ENCODE measurements at regions not wholly inside any gene's neighbourhood (a gene's known extent, or its start where the extent isn't known, plus 50 kb on each side); places are given as distances from the start of the nearest gene placed in this dataset.

DNA sequence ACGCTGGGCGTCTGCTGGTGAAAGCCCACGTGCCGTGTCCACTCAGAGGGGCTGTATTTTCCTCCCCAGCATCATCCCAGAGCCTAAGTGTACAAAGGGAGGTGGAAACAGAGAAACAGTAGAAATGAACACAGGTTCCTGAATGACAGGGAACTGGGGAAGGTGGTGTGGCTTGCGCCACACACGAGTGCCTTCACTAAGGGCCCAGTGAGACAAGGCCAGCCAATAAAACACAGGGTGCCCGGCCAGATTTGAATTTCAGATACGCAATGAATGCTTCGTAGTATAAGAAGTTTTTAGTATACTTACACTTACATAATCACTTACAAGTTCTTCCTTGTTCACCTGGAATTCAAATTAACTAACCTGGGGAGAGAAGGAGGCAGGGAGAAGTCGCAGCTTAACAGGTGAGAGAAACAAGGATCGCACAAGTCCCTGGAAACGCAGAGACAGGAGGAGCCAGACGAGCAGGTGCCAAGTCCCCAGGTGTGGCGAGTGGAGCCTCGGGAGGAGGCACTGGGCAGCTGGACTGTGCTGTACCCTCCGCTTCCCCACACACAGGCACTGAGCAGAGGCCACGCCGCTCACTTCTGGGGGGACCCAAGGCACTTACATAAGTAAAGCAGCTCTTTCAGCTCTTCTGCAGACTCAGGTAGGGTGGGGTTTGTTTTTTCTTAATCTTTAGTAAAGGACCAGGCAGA is 105.2 kb upstream of the MGMT start:
- Mint-ChIP-seq H3K36me3 (no peaks in the 10 kb centered on the region), H3K27me3 (peaks cover 0 to 6% of the 10 kb centered on the region in 2 donors), H3K27ac (no peak overlapping the region), H3K9me3 (peaks cover 4 to 5% of the 10 kb centered on the region in 2 donors), H3K4me3 (no peak overlapping the region), H3K4me1 (no peaks in the 10 kb centered on the region)
- no peak for ATAC-seq (replicated peaks)
- no peak for DNase-seq

DNA sequence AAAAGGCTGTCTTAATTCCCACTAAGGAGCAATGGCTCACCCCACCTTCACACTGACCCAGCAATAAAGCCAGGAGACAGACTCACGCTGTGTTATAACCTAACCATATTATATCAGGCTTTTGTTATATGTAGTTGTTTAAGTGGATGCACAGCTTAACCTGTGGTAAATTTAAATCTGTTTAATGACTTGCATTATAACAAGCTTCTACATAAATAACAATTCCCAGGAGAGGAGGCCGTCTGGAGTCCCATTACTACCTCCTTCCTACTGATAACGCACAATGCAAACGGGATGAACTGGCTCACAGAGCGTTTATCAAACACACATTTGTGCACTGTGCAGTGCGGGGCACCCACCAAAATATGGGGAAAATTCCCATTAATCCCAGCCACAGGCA is 102.1 kb upstream of the MGMT start:
- H3K36me3 Mint-ChIP-seq = no peaks in the 10 kb centered on the region
- DNase-seq (no peak), ATAC-seq (replicated peaks) (no peak)
- peaks cover 4 to 18% of the 10 kb centered on the region in 2 donors for H3K27me3 Mint-ChIP-seq
- H3K4me1 Mint-ChIP-seq = no peaks in the 10 kb centered on the region
- no peak overlapping the region for H3K4me3 Mint-ChIP-seq
- H3K27ac Mint-ChIP-seq = no peak overlapping the region
- no peaks in the 10 kb centered on the region for H3K9me3 Mint-ChIP-seq

DNA sequence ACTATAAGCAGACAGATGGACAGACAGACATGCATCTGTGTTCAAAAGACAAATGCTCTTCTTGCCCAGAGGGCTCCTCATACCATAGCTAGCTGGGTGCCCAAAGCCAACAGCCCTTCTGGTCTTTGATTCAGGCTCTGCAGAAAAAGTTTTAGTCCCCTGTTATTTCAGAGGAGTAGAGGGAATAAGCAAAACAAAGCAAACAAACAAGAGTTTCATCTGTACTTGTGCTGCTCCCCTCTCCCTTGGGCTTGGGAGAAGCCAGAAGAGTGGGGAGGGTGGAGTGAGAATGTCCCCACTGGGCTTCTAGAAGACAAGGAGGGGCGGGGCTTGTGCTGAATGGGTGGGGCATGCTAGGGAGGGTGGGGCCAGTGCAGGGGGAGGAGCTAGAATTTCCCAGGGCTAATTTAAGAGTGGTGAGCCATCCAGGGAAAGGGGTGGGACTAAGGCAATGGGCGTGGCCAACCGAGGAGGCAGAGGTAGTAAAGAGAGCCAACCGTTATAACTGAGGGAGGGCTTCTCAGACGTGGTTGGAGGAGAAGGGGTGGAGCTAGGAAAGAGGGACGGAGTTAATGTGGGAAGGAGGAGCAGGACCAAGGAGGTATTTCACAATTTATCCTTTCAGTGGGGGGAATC is 101.2 kb upstream of the MGMT start:
- H3K36me3 Mint-ChIP-seq = no peaks in the 10 kb centered on the region
- no peaks in the 10 kb centered on the region for H3K9me3 Mint-ChIP-seq
- peaks cover 4 to 23% of the 10 kb centered on the region in 2 donors for H3K27me3 Mint-ChIP-seq
- H3K4me3 Mint-ChIP-seq = no peak overlapping the region
- no peaks in the 10 kb centered on the region for H3K4me1 Mint-ChIP-seq
- no peak for ATAC-seq (replicated peaks)
- no peak overlapping the region for H3K27ac Mint-ChIP-seq
- DNase-seq = no peak

GRCh38 chr10:129366450-129366849 is 100.6 kb upstream of the MGMT start:
- DNase-seq (no peak), ATAC-seq (replicated peaks) (no peak)
- H3K4me3 Mint-ChIP-seq = no peak overlapping the region
- no peaks in the 10 kb centered on the region for H3K4me1 Mint-ChIP-seq
- H3K27me3 Mint-ChIP-seq = peaks cover 8 to 28% of the 10 kb centered on the region in 2 donors
- no peaks in the 10 kb centered on the region for H3K9me3 Mint-ChIP-seq
- no peaks in the 10 kb centered on the region for H3K36me3 Mint-ChIP-seq
- H3K27ac Mint-ChIP-seq = no peak overlapping the region

- DNase-seq (no peak), ATAC-seq (replicated peaks) (no peak)
- peaks cover 23 to 49% of the 10 kb centered on the region in 2 donors for H3K27me3 Mint-ChIP-seq
- H3K4me1 Mint-ChIP-seq = no peaks in the 10 kb centered on the region
- no peak overlapping the region for H3K27ac Mint-ChIP-seq
- H3K9me3 Mint-ChIP-seq = no peaks in the 10 kb centered on the region
- H3K36me3 Mint-ChIP-seq = no peaks in the 10 kb centered on the region
- H3K4me3 Mint-ChIP-seq = no peak overlapping the region
These were observed 97.5 kb upstream of the MGMT start for GRCh38 chr10:129369566-129369965.

DNA sequence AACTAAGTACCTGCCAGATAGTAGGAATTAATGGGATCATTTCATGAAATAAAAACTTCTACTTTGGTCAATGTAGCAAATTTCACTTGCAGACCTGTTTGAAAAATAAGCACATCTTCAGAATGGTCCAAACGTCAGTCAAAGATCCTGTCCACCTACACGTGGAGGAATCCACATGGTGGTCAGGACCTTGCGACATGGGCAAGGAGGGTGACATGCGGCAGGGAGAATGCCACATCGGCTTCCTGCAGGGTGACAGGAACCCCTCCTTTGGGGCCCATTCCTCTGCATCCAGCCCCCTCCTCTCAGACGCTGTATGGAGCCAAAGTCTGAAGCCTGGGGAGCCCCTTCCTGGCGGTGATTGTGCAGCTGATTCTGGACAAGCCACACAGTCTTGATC is 95.5 kb upstream of the MGMT start:
- H3K4me1 Mint-ChIP-seq = no peaks in the 10 kb centered on the region
- DNase-seq (no peak), ATAC-seq (replicated peaks) (no peak)
- no peak overlapping the region for H3K27ac Mint-ChIP-seq
- H3K36me3 Mint-ChIP-seq = no peaks in the 10 kb centered on the region
- no peaks in the 10 kb centered on the region for H3K9me3 Mint-ChIP-seq
- H3K4me3 Mint-ChIP-seq = no peak overlapping the region
- peaks cover 23 to 49% of the 10 kb centered on the region in 2 donors for H3K27me3 Mint-ChIP-seq

DNA sequence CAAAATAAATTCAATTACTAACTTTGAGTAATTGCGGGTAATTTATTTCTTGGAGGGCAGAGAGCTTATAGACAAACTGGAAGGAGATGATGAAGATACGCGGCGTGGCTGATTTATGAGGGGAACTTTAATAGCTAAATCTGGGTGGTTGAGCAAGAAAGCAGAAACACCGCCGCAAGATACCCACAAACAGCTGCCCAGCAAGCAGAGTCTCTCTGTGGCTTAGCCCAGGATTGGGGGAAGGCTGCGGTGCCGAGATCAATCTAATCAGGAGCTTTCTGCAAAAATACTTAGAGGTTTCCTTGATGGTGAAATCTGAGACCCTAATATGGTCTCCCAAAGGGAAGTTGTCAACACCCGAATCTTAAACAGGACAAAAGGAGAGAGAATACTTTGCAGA is 94.9 kb upstream of the MGMT start:
- no peaks in the 10 kb centered on the region for H3K4me1 Mint-ChIP-seq
- no peak overlapping the region for H3K27ac Mint-ChIP-seq
- no peaks in the 10 kb centered on the region for H3K36me3 Mint-ChIP-seq
- no peak overlapping the region for H3K4me3 Mint-ChIP-seq
- no peaks in the 10 kb centered on the region for H3K9me3 Mint-ChIP-seq
- DNase-seq (no peak), ATAC-seq (replicated peaks) (no peak)
- peaks cover 23 to 49% of the 10 kb centered on the region in 2 donors for H3K27me3 Mint-ChIP-seq

DNA sequence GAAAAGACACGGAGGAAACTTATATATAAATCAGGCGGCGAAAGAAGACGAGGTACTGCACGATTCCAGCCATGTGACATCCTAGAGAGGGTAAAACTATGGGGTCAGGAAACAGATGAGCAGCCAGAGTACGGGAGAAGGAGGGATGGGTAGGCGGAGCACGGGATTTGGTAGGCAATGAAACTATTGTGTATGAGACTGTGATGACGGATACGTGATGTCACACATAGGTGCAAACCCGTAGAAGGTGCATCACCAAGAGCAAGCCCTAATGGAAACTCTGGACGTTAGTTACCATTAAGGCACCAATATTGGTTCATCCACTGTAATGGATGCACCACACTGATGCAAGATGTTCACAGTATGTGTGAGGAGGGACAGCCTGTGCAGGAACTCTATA is 93.8 kb upstream of the MGMT start:
- ATAC-seq (replicated peaks) (no peak), DNase-seq (no peak)
- Mint-ChIP-seq H3K27ac (no peak overlapping the region), H3K36me3 (no peaks in the 10 kb centered on the region), H3K4me1 (no peaks in the 10 kb centered on the region), H3K4me3 (no peak overlapping the region), H3K9me3 (no peaks in the 10 kb centered on the region), H3K27me3 (peaks cover 23 to 49% of the 10 kb centered on the region in 2 donors)

DNA sequence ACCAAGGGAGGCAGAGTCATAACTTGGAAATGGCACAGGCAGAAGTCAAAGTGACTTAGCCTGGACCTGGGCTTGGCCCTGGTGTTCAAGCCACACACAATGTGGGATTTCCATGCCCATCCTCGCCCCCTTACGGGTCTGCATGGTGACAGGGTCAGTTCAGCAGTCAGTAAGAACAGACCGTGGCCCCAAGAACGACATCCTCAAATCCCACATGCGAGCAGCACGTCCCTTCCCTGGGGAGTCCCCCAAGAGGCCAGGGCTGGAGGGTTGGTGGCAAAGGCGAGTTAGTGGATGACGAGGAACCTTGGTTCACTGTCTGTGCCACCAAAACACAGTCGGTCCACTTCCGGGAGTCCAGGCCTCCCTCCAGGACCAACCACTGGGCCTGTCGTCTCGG is 93.3 kb upstream of the MGMT start:
- Mint-ChIP-seq H3K4me1 (no peaks in the 10 kb centered on the region), H3K27ac (no peak overlapping the region), H3K27me3 (peaks cover 28 to 46% of the 10 kb centered on the region in 2 donors), H3K4me3 (no peak overlapping the region), H3K9me3 (no peaks in the 10 kb centered on the region), H3K36me3 (no peaks in the 10 kb centered on the region)
- ATAC-seq (replicated peaks) = no peak
- no peak for DNase-seq

GRCh38 chr10:129375171-129375570 is 91.9 kb upstream of the MGMT start:
- no peak for ATAC-seq (replicated peaks)
- Mint-ChIP-seq H3K27ac (no peak overlapping the region), H3K4me3 (no peak overlapping the region)

DNA sequence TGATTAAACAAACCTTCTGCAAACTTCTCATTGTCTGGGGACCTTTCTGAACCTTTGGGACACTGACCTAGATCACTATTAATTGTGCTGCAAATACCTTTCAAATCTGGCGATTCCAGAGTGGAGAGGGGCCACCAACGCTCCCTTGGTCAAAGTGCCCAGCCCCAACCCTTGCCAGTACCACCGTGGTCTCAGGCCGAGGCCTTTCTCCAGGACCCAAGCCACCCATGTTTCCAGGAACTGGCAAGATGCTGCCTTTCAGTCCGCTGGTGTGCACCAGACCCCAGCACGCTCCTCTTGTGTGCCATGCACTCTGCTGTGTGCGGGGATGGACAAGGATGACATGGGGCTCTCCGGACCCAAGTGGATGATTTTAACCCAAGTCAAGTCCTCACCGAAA is 91.1 kb upstream of the MGMT start:
- no peak for ATAC-seq (replicated peaks)
- no peaks in the 10 kb centered on the region for H3K4me1 Mint-ChIP-seq
- peaks cover 25 to 32% of the 10 kb centered on the region in 2 donors for H3K27me3 Mint-ChIP-seq
- no peaks in the 10 kb centered on the region for H3K36me3 Mint-ChIP-seq
- no peak for DNase-seq
- no peak overlapping the region for H3K4me3 Mint-ChIP-seq
- H3K27ac Mint-ChIP-seq = no peak overlapping the region
- H3K9me3 Mint-ChIP-seq = no peaks in the 10 kb centered on the region

More at GRCh38 chr10:129375171-129375570, 91.9 kb upstream of the MGMT start:
- no peak for DNase-seq
- no peaks in the 10 kb centered on the region for H3K4me1 Mint-ChIP-seq
- no peaks in the 10 kb centered on the region for H3K9me3 Mint-ChIP-seq
- no peaks in the 10 kb centered on the region for H3K36me3 Mint-ChIP-seq
- H3K27me3 Mint-ChIP-seq = peaks cover 25 to 34% of the 10 kb centered on the region in 2 donors

- no peaks in the 10 kb centered on the region for H3K4me1 Mint-ChIP-seq
- no peak overlapping the region for H3K27ac Mint-ChIP-seq
- H3K4me3 Mint-ChIP-seq = no peak overlapping the region
- H3K36me3 Mint-ChIP-seq = no peaks in the 10 kb centered on the region
- H3K9me3 Mint-ChIP-seq = peaks cover 0 to under 1% of the 10 kb centered on the region in 2 donors
- DNase-seq (no peak), ATAC-seq (replicated peaks) (no peak)
- H3K27me3 Mint-ChIP-seq = peaks cover 0 to 5% of the 10 kb centered on the region in 2 donors
These were observed 86.8 kb upstream of the MGMT start for GRCh38 chr10:129380279-129380678.

GRCh38 chr10:129381741-129382140 is 85.3 kb upstream of the MGMT start:
- no peak for DNase-seq
- no peak overlapping the region for H3K4me3 Mint-ChIP-seq
- peaks cover 0 to 2% of the 10 kb centered on the region in 2 donors for H3K9me3 Mint-ChIP-seq
- peaks cover 0 to 5% of the 10 kb centered on the region in 2 donors for H3K27me3 Mint-ChIP-seq
- H3K36me3 Mint-ChIP-seq = no peaks in the 10 kb centered on the region
- H3K27ac Mint-ChIP-seq = no peak overlapping the region
- ATAC-seq (replicated peaks) = no peak
- H3K4me1 Mint-ChIP-seq = no peaks in the 10 kb centered on the region

DNA sequence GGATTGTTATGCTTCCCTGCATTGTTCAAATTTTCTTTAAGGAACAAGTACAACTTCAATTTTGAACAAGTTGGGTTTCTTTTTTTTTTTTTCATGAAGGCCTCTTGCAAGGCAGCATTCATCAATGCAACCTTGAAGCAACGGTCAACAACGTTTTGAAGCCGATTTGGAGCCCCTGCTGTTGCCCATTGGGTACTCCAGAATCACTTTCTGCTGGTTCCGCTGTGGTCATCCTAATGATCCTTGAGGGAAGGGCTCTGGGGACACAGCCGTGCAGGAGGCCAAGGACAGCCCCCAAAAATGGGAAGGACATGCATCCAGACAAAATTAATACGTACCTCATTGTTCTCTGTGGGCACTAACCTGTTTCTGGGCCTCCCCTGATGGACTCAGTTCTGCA is 84.6 kb upstream of the MGMT start:
- no peaks in the 10 kb centered on the region for H3K4me1 Mint-ChIP-seq
- peaks cover 0 to 2% of the 10 kb centered on the region in 2 donors for H3K9me3 Mint-ChIP-seq
- peaks cover 0 to 5% of the 10 kb centered on the region in 2 donors for H3K27me3 Mint-ChIP-seq
- no peak overlapping the region for H3K27ac Mint-ChIP-seq
- no peak overlapping the region for H3K4me3 Mint-ChIP-seq
- no peaks in the 10 kb centered on the region for H3K36me3 Mint-ChIP-seq
- ATAC-seq (replicated peaks) = no peak
- no peak for DNase-seq

GRCh38 chr10:129383651-129384050 is 83.4 kb upstream of the MGMT start:
- no peak for DNase-seq
- Mint-ChIP-seq H3K27ac (no peak overlapping the region), H3K4me1 (no peaks in the 10 kb centered on the region), H3K9me3 (peaks cover 0 to 2% of the 10 kb centered on the region in 2 donors), H3K4me3 (no peak overlapping the region), H3K27me3 (peaks cover 0 to 1% of the 10 kb centered on the region in 2 donors), H3K36me3 (no peaks in the 10 kb centered on the region)
- ATAC-seq (replicated peaks) = no peak

All from stimulated activated naive B cell treated with anti-CD40 and anti-IgM and Interleukin-4, amounts not matched to agents 10 μg/mL and 1 μg/mL and 100 μg/mL, for 72 hours (primary cell).